Stimulated activated CD4-positive, alpha-beta T cell treated with anti-CD3 and anti-CD28 coated beads, TNF-alpha, amount 100 ng/mL, for 48 hours (primary cell): ENCODE measurements at regions not wholly inside any gene's neighbourhood (a gene's known extent, or its start where the extent isn't known, plus 50 kb on each side); places are given as distances from the start of the nearest gene placed in this dataset.
"Not testable (repeated sequence)": the region's sequence is repeated elsewhere in the genome, so short reads cannot be mapped to it uniquely, and the experiment has no call there.

Experiments used
- DNase-seq, 3 donors: peaks; one replicate each; pipeline ENCODE4 v3.0.0-alpha.2; 2020; ENCODE audit warnings: low read depth in 3 of 3

GRCh38 chr1:53399370-53400133, 59.6 kb upstream of the DMRTB1 start:
- DNase-seq, result not testable (repeated sequence)

DNA sequence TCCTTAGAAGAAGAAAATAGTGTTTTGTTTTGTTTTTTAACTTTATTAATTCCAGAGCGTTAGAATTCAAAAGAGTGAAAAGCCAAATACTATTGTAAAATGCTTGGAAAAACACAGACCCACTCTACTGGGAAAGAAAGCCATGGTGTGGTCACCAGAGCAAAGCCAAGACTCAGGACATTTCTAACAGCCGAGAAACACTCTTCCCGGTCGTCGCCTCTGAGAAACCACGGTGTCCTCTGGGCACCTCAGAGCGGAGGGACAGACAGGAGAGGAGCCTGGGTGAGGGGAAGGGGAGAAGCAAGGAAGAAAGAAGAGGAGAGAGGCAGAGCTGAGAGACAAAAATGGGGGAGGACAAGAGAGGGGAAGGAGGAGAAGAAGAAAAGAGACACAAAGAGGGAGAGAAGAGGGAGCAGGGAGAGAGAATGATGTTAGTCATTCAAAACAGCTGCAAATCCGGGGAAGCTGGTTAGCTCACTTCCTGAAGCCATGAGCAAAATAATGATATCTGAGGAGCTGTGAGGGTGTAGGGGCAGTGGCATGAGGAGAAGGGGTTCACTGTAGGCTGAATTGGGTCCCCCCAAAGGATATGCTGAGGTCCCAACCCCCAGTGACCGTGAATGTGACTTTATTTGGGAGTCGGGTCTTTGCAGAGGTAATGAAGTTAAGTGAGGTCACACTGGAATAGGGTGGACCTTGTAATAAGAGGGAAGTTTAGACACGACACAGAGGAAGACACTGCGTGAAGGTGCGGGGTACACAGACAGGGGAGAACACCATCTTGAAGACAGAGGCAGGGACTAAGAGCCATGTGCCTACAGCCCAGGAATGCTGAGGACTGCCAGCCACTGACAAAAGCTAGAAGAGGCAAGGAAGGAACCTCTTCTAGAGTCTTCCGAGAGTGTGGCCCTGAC, 58.2 kb upstream of the DMRTB1 start:
- DNase-seq, result no peak

- DNase-seq, result no peak
These were observed 57.1 kb upstream of the DMRTB1 start for GRCh38 chr1:53401813-53402745.

GRCh38 chr1:53402891-53403655, 56.1 kb upstream of the DMRTB1 start:
- DNase-seq, result no peak

DNA sequence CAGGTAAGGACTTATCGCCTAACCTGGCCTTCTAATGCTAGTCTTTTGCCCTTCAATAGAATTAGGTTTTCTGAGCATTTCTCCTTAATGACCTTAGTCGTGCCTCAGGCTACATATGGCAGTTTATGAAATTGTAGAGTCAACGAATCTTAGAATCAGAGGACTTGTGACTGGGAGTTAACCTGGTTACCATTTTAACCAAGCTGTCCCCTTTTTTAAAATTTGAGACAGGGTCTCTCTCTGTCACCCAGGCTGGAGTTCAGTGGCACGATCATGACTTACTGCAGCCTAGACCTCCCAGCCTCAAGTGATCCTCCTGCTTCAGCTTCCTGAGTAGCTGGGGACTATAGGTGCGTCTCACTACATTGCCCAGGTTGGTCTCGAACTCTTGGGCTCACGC, 53.5 kb upstream of the DMRTB1 start:
- no peak for DNase-seq

DNA sequence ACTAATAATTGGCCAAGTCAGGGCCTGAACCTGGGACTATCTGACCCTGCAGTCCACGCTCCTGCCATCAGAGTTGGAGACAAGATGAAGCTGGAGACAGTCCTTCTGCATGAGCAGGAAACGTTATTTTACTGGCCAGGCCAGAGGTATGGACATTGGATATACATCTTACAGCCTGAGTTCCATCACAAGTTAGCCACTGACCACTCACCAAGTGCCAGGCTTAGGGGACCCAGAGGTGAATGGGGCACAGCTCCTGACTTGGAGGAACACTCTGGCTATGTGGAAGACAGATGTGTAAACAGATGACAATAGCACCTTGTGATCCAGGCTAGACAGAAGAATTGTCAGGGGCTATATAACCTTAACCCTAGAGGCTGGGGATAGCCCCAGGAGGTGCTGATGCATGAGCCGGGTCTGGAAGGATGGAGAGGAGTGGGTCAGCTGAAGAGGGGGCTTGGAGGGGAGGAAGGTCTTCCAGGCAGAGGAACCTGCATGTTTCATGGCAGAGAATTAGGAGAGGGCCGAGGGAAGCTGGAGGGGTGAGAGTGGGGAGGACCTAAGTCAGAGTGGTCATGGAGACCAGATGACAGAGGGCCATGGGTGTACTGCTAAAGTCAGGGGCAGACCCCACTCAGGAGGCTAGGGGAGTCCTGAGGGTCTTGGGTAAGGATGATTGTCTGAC, 52.5 kb upstream of the DMRTB1 start:
- no peak for DNase-seq

DNA sequence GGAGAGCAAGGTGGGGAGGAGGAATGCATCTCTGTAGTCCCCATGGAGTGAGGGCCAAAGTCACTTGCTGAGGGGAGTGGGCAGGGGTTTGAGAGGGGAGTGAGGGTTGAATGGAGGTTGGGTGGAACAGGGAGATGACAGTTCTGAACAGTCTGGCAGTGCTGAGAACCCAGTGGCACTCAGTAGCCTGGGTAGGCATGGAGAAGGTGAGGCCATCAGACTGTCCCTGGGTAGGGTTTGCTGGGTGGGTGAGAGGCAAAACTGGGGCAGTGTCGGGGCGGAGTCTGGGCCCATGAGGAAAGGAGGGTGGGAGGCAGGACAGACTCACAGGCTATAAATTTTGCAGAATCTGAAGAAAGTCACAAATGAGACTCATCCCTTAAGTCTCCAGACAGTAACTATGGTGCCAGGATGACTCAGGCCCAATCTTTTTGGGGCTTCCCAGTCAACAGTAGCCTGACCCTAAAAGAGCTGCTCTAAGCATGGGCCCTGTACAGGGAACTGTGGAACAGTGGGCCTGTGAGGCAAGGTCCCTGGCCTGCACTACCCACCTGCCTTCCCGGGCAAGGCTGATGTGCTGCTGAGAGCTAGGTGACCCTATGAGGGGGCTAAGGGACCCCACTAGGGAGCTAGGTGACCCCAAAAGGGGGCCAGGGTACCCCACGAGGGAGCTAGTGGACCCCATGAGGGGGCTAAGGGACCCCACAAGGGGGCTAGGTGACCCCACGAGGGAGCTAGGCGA, 51.0 kb upstream of the DMRTB1 start:
- no peak for DNase-seq

GRCh38 chr1:53408755-53409129, 50.5 kb upstream of the DMRTB1 start:
- no peak for DNase-seq

DNA sequence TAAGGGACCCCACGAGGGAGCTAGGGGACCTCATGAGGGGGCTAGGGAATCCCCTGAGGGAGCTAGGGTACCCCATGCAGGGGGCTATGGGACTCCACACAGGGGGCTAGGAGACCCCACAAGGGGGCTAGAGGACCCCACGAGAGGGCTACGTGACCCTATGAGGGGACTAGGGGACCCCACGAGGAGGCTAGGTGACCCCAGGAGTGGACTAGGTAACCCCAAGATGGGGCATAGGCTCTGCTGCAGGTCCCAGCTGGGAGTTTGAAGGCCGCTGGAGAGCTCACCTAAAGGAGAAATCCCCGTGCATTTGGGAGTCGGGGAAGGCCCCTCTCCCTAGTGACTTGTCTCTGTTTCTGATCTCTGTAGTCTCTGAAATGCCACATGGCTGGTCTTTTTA, 50.0 kb upstream of the DMRTB1 start:
- DNase-seq, result no peak
